Osteocyte (in vitro differentiated cells): ENCODE measurements at regions not wholly inside any gene's neighbourhood (a gene's known extent, or its start where the extent isn't known, plus 50 kb on each side); places are given as distances from the start of the nearest gene placed in this dataset.

ENCODE experiments used
- DNase-seq: peaks from one replicate; pipeline ENCODE4 v3.0.0; 2021; ENCODE audit warnings: mixed read lengths; ENCODE audit not compliant: unreplicated experiment; ENCODE audit errors: extremely low spot score
- H3K27ac Mint-ChIP-seq: one replicate; pipeline ENCODE4 v1.8.0; 2021; ENCODE audit warnings: mild to moderate bottlenecking, mixed read lengths; ENCODE audit not compliant: unreplicated experiment
- H3K27me3 Mint-ChIP-seq: one replicate; pipeline ENCODE4 v1.8.0; 2021; ENCODE audit warnings: mixed read lengths; ENCODE audit not compliant: unreplicated experiment
- H3K36me3 Mint-ChIP-seq: one replicate; pipeline ENCODE4 v1.8.0; 2021; ENCODE audit warnings: mixed read lengths; ENCODE audit not compliant: unreplicated experiment
- H3K4me1 Mint-ChIP-seq: one replicate; pipeline ENCODE4 v1.8.0; 2021; ENCODE audit warnings: mixed read lengths; ENCODE audit not compliant: unreplicated experiment
- H3K4me3 Mint-ChIP-seq: one replicate; pipeline ENCODE4 v1.8.0; 2021; ENCODE audit warnings: mild to moderate bottlenecking, moderate library complexity, mixed read lengths; ENCODE audit not compliant: unreplicated experiment
- H3K9me3 Mint-ChIP-seq: one replicate; pipeline ENCODE4 v1.8.0; 2021; ENCODE audit warnings: mixed read lengths; ENCODE audit not compliant: unreplicated experiment
- TF ChIP-seq, protein P1 (sequence below): fragments of 200-600 bp; sonication (generic); IDR thresholded peaks from 2 replicates; pipeline ENCODE4 v1.5.0; 2021; ENCODE audit warnings: antibody characterized with exemption, mild to moderate bottlenecking, moderate library complexity

GRCh38 chr19:28915737-28916460 is 297.1 kb downstream of the UQCRFS1 start:
- Mint-ChIP-seq H3K27me3 (no peaks in the 10 kb centered on the region), H3K27ac (no peak overlapping the region), H3K9me3 (no peaks in the 10 kb centered on the region), H3K4me3 (no peak overlapping the region), H3K4me1 (peaks cover 7% of the 10 kb centered on the region), H3K36me3 (no peaks in the 10 kb centered on the region)
- no peak for DNase-seq
- TF ChIP-seq, protein P1, sequence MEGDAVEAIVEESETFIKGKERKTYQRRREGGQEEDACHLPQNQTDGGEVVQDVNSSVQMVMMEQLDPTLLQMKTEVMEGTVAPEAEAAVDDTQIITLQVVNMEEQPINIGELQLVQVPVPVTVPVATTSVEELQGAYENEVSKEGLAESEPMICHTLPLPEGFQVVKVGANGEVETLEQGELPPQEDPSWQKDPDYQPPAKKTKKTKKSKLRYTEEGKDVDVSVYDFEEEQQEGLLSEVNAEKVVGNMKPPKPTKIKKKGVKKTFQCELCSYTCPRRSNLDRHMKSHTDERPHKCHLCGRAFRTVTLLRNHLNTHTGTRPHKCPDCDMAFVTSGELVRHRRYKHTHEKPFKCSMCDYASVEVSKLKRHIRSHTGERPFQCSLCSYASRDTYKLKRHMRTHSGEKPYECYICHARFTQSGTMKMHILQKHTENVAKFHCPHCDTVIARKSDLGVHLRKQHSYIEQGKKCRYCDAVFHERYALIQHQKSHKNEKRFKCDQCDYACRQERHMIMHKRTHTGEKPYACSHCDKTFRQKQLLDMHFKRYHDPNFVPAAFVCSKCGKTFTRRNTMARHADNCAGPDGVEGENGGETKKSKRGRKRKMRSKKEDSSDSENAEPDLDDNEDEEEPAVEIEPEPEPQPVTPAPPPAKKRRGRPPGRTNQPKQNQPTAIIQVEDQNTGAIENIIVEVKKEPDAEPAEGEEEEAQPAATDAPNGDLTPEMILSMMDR: no peak

- DNase-seq: no peak
- Mint-ChIP-seq H3K4me1 (peaks cover 1% of the 10 kb centered on the region), H3K36me3 (no peaks in the 10 kb centered on the region), H3K27me3 (no peaks in the 10 kb centered on the region), H3K4me3 (no peak overlapping the region), H3K27ac (no peak overlapping the region), H3K9me3 (no peaks in the 10 kb centered on the region)
- TF ChIP-seq, protein P1: no peak
These were observed 297.7 kb downstream of the UQCRFS1 start for GRCh38 chr19:28915202-28915601.

DNA sequence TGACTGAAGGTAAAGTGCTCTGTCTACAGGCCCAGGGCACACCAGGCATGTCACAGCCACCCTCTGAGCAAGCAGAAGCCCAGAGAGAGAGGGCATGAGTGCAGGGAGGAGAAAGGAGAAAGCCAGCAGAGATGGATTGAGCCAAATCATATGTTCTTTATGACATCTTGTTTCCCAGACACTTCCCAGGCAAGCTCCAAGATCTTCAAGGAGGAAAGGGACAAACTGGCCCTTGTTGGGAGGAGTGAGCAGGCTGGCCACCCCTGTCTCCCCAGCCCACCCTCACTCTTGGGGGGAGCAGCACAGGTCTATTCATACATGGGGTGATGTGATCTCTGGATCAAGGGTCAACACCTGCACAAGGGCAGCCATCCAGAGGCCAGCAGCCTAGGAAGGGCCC is 298.8 kb downstream of the UQCRFS1 start:
- TF ChIP-seq, protein P1: no peak
- H3K27me3 Mint-ChIP-seq: no peaks in the 10 kb centered on the region
- no peaks in the 10 kb centered on the region for H3K36me3 Mint-ChIP-seq
- H3K27ac Mint-ChIP-seq: no peak overlapping the region
- H3K4me3 Mint-ChIP-seq: no peak overlapping the region
- H3K4me1 Mint-ChIP-seq: peaks cover 1% of the 10 kb centered on the region
- no peak for DNase-seq
- no peaks in the 10 kb centered on the region for H3K9me3 Mint-ChIP-seq

- no peak overlapping the region for H3K27ac Mint-ChIP-seq
- no peaks in the 10 kb centered on the region for H3K4me1 Mint-ChIP-seq
- TF ChIP-seq, protein P1: no peak
- no peaks in the 10 kb centered on the region for H3K9me3 Mint-ChIP-seq
- H3K27me3 Mint-ChIP-seq: no peaks in the 10 kb centered on the region
- H3K4me3 Mint-ChIP-seq: no peak overlapping the region
- DNase-seq: no peak
- H3K36me3 Mint-ChIP-seq: no peaks in the 10 kb centered on the region
These were observed 299.3 kb downstream of the UQCRFS1 start for GRCh38 chr19:28913626-28914025.

DNA sequence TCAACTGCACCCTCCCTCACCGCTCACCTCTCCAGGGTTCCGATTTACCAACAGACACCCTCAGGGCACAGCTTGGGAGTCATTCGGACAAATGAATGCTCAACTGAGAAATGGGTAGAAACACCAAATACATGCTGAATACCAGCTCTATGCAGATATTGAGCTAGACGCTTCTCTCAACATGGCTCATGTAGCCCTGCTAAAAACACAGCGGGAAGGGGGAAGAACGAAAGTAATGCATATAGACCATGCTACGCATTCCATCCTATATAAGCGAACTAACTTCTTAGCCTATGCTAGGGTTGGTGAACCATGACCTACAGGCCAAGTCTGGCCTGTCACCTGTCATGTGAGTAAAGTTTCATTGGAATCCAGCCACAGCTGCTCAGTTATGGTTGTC is 304.0 kb downstream of the UQCRFS1 start:
- TF ChIP-seq, protein P1: no peak
- no peak overlapping the region for H3K27ac Mint-ChIP-seq
- H3K4me3 Mint-ChIP-seq: no peak overlapping the region
- H3K4me1 Mint-ChIP-seq: no peaks in the 10 kb centered on the region
- no peak for DNase-seq
- no peaks in the 10 kb centered on the region for H3K9me3 Mint-ChIP-seq
- H3K36me3 Mint-ChIP-seq: no peaks in the 10 kb centered on the region
- H3K27me3 Mint-ChIP-seq: peaks cover 2% of the 10 kb centered on the region
